HEK293 (cell line): ENCODE measurements at regions not wholly inside any gene's neighbourhood (a gene's known extent, or its start where the extent isn't known, plus 50 kb on each side); places are given as distances from the start of the nearest gene placed in this dataset.

Experiments used
- CTCF ChIA-PET: fragments of 350-600 bp; formaldehyde crosslinking; extraction: SDS; loops from one replicate; lab custom pipeline; 2021; ENCODE audit warnings: antibody characterized with exemption; lab: Yijun Ruan, JAX
- POLR2A ChIA-PET: fragments of 300-600 bp; formaldehyde crosslinking; extraction: SDS; loops from one replicate; lab custom pipeline; 2020; ENCODE audit warnings: antibody characterized with exemption, inconsistent platforms; lab: Yijun Ruan, JAX
- H3K27ac ChIP-seq: fragments of 200-500 bp; sonication (Bioruptor generic); 2 replicates; pipeline ENCODE4 v1.5.1; 2014; ENCODE audit warnings: low read depth, low read length, control low read depth, inconsistent platforms; ENCODE audit errors: extremely low read depth
- H3K36me3 ChIP-seq, 2 experiments: fragments of 200-500 bp in 1 of 2; sonication (Bioruptor generic) in 1 of 2; 1 replicate in 1 of 2; 2 replicates in 1 of 2; pipeline ENCODE4 v1.5.1; 2014 to 2017; ENCODE audit warnings: inconsistent platforms in 2 of 2, low read length in 2 of 2; ENCODE audit not compliant: control insufficient read depth in 2 of 2, insufficient read depth in 1 of 2
- H3K4me1 ChIP-seq: fragments of 200-500 bp; sonication (Bioruptor generic); 2 replicates; pipeline ENCODE4 v1.5.1; 2014; ENCODE audit warnings: mild to moderate bottlenecking, low read length, inconsistent platforms; ENCODE audit not compliant: control insufficient read depth, insufficient read depth
- H3K4me3 ChIP-seq: 2 replicates; pipeline ENCODE4 v1.5.1; 2011; ENCODE audit warnings: low read depth, mild to moderate bottlenecking, control low read depth, low read length, moderate library complexity
- H3K9me3 ChIP-seq: fragments of 200-500 bp; sonication (Bioruptor generic); 2 replicates; pipeline ENCODE4 v1.5.1; 2014; ENCODE audit warnings: low read depth, low read length, inconsistent platforms; ENCODE audit not compliant: control insufficient read depth, insufficient read depth
- EGR2 ChIP-seq: fragments of 450-650 bp; formaldehyde crosslinking; IDR thresholded peaks from 2 replicates; pipeline ENCODE4 v1.5.1; 2016; ENCODE audit warnings: low read depth, missing biosample characterization, missing genetic modification characterization
- MEIS1 ChIP-seq: sonication (generic); formaldehyde crosslinking; IDR thresholded peaks from 2 replicates; pipeline ENCODE4 v1.8.1; 2022; ENCODE audit warnings: missing genetic modification reagents, mild to moderate bottlenecking, borderline replicate concordance
- PRDM1 ChIP-seq: fragments of 450-650 bp; formaldehyde crosslinking; IDR thresholded peaks from 2 replicates; pipeline ENCODE4; 2016; ENCODE audit warnings: missing biosample characterization, missing genetic modification characterization
- PRDM10 ChIP-seq: fragments of 450-650 bp; formaldehyde crosslinking; IDR thresholded peaks from 2 replicates; pipeline ENCODE4 v1.5.1; 2016; ENCODE audit warnings: missing biosample characterization, missing genetic modification characterization
- SETDB1 ChIP-seq: IDR thresholded peaks from one replicate; pipeline ENCODE4 v1.6.1; 2017; ENCODE audit warnings: mild to moderate bottlenecking, low read length, moderate library complexity, mixed read lengths; ENCODE audit not compliant: insufficient read length
- SP3 ChIP-seq: fragments of 450-650 bp; formaldehyde crosslinking; IDR thresholded peaks from 2 replicates; pipeline ENCODE4 v1.5.1; 2016; ENCODE audit warnings: missing biosample characterization, missing genetic modification characterization
- ZBTB8A ChIP-seq: fragments of 450-650 bp; formaldehyde crosslinking; IDR thresholded peaks from 2 replicates; pipeline ENCODE4 v1.5.1; 2016; ENCODE audit warnings: missing biosample characterization, missing genetic modification characterization
- ZFP3 ChIP-seq: fragments of 450-650 bp; formaldehyde crosslinking; IDR thresholded peaks from 2 replicates; pipeline ENCODE4 v1.5.1; 2016; ENCODE audit warnings: low read depth, missing biosample characterization, missing genetic modification characterization
- ZIC2 ChIP-seq: fragments of 450-650 bp; formaldehyde crosslinking; IDR thresholded peaks from 2 replicates; pipeline ENCODE4 v1.5.1; 2016; ENCODE audit warnings: missing biosample characterization, missing genetic modification characterization
- ZNF132 ChIP-seq: fragments of 450-650 bp; formaldehyde crosslinking; IDR thresholded peaks from 2 replicates; pipeline ENCODE4 v1.5.1; 2017; ENCODE audit warnings: missing biosample characterization, missing genetic modification characterization, borderline replicate concordance
- ZNF140 ChIP-seq: fragments of 450-650 bp; formaldehyde crosslinking; IDR thresholded peaks from 2 replicates; pipeline ENCODE4 v1.5.1; 2016; ENCODE audit warnings: missing biosample characterization, missing genetic modification characterization
- ZNF214 ChIP-seq: fragments of 450-650 bp; formaldehyde crosslinking; IDR thresholded peaks from 2 replicates; pipeline ENCODE4 v1.5.1; 2017; ENCODE audit warnings: missing biosample characterization, mild to moderate bottlenecking, missing genetic modification characterization, borderline replicate concordance
- ZNF23 ChIP-seq: fragments of 450-650 bp; formaldehyde crosslinking; IDR thresholded peaks from 2 replicates; pipeline ENCODE4 v1.5.1; 2016; ENCODE audit warnings: missing biosample characterization, missing genetic modification characterization, borderline replicate concordance
- ZNF248 ChIP-seq: fragments of 450-650 bp; formaldehyde crosslinking; IDR thresholded peaks from 2 replicates; pipeline ENCODE4 v1.5.1; 2017; ENCODE audit warnings: missing biosample characterization, missing genetic modification characterization
- ZNF335 ChIP-seq: fragments of 450-650 bp; formaldehyde crosslinking; conservative IDR thresholded peaks from 2 replicates; pipeline ENCODE4 v1.5.1; 2016; ENCODE audit warnings: missing biosample characterization, missing genetic modification characterization
- ZNF394 ChIP-seq: fragments of 450-650 bp; formaldehyde crosslinking; IDR thresholded peaks from 2 replicates; pipeline ENCODE4 v1.5.1; 2016; ENCODE audit warnings: missing biosample characterization, missing genetic modification characterization, mild to moderate bottlenecking, moderate library complexity, borderline replicate concordance
- ZNF518A ChIP-seq: fragments of 450-650 bp; formaldehyde crosslinking; conservative IDR thresholded peaks from 2 replicates; pipeline ENCODE4 v1.5.1; 2016; ENCODE audit warnings: low read depth, missing biosample characterization, missing genetic modification characterization
- ZNF596 ChIP-seq: fragments of 450-650 bp; IDR thresholded peaks from 2 replicates; pipeline ENCODE4 v1.5.0; 2018; ENCODE audit warnings: missing biosample characterization, mild to moderate bottlenecking, missing genetic modification characterization, moderate library complexity
- ZNF610 ChIP-seq: fragments of 450-650 bp; formaldehyde crosslinking; IDR thresholded peaks from 2 replicates; pipeline ENCODE4 v1.5.1; 2016; ENCODE audit warnings: missing biosample characterization, missing genetic modification characterization, borderline replicate concordance
- ZNF658 ChIP-seq: fragments of 450-650 bp; formaldehyde crosslinking; IDR thresholded peaks from 2 replicates; pipeline ENCODE4; 2016; ENCODE audit warnings: missing biosample characterization, missing genetic modification characterization
- ZNF707 ChIP-seq: fragments of 450-650 bp; formaldehyde crosslinking; IDR thresholded peaks from 2 replicates; pipeline ENCODE4 v1.5.1; 2016; ENCODE audit warnings: missing biosample characterization, missing genetic modification characterization
- ZNF76 ChIP-seq: fragments of 450-650 bp; formaldehyde crosslinking; IDR thresholded peaks from 2 replicates; pipeline ENCODE4; 2016; ENCODE audit warnings: low read depth, missing biosample characterization, missing genetic modification characterization, borderline replicate concordance
- ZNF791 ChIP-seq: fragments of 450-650 bp; formaldehyde crosslinking; IDR thresholded peaks from 2 replicates; pipeline ENCODE4 v1.5.1; 2016; ENCODE audit warnings: missing biosample characterization, missing genetic modification characterization
- TF ChIP-seq, protein P1 (sequence below): fragments of 450-650 bp; formaldehyde crosslinking; IDR thresholded peaks from 2 replicates; pipeline ENCODE4 v1.5.1; 2016; ENCODE audit warnings: missing biosample characterization, missing genetic modification characterization, borderline replicate concordance

DNA sequence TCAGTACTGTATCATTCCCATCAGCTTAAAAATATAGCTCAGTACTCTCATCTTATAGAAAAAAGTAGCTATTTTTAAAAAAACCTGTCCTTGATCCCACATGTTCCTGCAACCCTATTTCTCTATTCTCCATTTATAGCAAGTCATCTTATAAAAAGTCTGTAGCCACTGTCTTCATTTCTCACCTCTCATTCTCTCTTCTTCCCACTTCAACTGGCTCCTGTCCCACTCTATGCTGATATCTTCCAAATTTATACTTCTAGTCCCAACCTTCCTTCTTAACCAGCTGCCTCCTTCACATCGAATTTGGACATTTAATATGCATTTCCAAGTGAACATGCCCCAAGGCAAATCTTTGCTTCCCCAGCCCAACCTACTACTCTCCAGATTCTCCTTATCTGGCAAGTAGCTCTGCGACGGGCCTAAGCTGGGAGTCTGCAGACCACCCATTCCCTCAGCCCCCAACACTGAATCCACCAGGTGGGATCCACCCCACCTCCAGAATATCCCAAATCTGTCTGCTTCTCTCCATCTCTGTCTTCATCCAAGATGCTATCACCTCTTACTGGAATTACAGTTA is 52.0 kb upstream of the TANC2 start:
- H3K36me3 ChIP-seq: no peaks in the 10 kb centered on the region
- TF ChIP-seq ZNF658 (no peak), MEIS1 (no peak), ZIC2 (tag by site-specific recombination) (no peak), PRDM10 (no peak)
- TF ChIP-seq, all 188 proteins: peak for 0
- H3K4me3 ChIP-seq: no peak overlapping the region
- H3K27ac ChIP-seq: no peak overlapping the region
- ChIA-PET POLR2A (interaction anchor here (0.7 kb wide), 1 partner anchor 52 kb away, joined by 4 read pairs; no protein-coding TSS in a partner anchor), CTCF (interaction anchor here (0.5 to 0.8 kb wide), 4 partner anchors 10 to 370 kb away, joined by 3 read pairs; no protein-coding TSS in a partner anchor)
- peaks cover 9% of the 10 kb centered on the region; the same call in 1 of the 2 replicates for H3K4me1 ChIP-seq
- H3K9me3 ChIP-seq: no peaks in the 10 kb centered on the region

- Histone ChIP-seq H3K9me3 (no peaks in the 10 kb centered on the region), H3K4me1 (peaks cover 6% of the 10 kb centered on the region; the same call in 1 of the 2 replicates), H3K4me3 (no peak overlapping the region), H3K27ac (no peak overlapping the region), H3K36me3 (no peaks in the 10 kb centered on the region)
- ChIA-PET CTCF (no interaction called here), POLR2A (no interaction called here)
- TF ChIP-seq ZNF335 (tag by site-specific recombination): no peak
- no peak for TF ChIP-seq EGR2
- no peak for TF ChIP-seq ZNF76 (tag by site-specific recombination)
- TF ChIP-seq ZNF248 (tag by site-specific recombination): no peak
- peak; percentile 85 for TF ChIP-seq ZNF596 (tag by site-specific recombination)
- no peak for TF ChIP-seq ZNF518A
- TF ChIP-seq SETDB1: peak; percentile 46
- TF ChIP-seq ZBTB8A (tag by site-specific recombination): no peak
- TF ChIP-seq SP3 (tag by site-specific recombination): no peak
- no peak for TF ChIP-seq ZNF394 (tag by site-specific recombination)
- TF ChIP-seq ZFP3: no peak
- TF ChIP-seq ZNF610 (tag by site-specific recombination): no peak
- TF ChIP-seq ZNF214 (tag by site-specific recombination): no peak
- peak; percentile 83 for TF ChIP-seq PRDM1 (tag by site-specific recombination)
- TF ChIP-seq ZNF707: no peak
- TF ChIP-seq ZNF132 (tag by site-specific recombination): no peak
- no peak for TF ChIP-seq ZNF140 (tag by site-specific recombination)
- TF ChIP-seq ZNF791 (tag by site-specific recombination): no peak
- no peak for TF ChIP-seq ZNF23 (tag by site-specific recombination)
- TF ChIP-seq, protein P1, sequence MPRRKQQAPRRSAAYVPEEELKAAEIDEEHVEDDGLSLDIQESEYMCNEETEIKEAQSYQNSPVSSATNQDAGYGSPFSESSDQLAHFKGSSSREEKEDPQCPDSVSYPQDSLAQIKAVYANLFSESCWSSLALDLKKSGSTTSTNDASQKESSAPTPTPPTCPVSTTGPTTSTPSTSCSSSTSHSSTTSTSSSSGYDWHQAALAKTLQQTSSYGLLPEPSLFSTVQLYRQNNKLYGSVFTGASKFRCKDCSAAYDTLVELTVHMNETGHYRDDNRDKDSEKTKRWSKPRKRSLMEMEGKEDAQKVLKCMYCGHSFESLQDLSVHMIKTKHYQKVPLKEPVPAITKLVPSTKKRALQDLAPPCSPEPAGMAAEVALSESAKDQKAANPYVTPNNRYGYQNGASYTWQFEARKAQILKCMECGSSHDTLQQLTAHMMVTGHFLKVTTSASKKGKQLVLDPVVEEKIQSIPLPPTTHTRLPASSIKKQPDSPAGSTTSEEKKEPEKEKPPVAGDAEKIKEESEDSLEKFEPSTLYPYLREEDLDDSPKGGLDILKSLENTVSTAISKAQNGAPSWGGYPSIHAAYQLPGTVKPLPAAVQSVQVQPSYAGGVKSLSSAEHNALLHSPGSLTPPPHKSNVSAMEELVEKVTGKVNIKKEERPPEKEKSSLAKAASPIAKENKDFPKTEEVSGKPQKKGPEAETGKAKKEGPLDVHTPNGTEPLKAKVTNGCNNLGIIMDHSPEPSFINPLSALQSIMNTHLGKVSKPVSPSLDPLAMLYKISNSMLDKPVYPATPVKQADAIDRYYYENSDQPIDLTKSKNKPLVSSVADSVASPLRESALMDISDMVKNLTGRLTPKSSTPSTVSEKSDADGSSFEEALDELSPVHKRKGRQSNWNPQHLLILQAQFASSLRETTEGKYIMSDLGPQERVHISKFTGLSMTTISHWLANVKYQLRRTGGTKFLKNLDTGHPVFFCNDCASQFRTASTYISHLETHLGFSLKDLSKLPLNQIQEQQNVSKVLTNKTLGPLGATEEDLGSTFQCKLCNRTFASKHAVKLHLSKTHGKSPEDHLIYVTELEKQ: no peak
These were observed 53.7 kb upstream of the TANC2 start for GRCh38 chr17:62912363-62912762.
